Right ventricle myocardium superior (tissue), 1 donor: ENCODE measurements at regions not wholly inside any gene's neighbourhood (a gene's known extent, or its start where the extent isn't known, plus 50 kb on each side); places are given as distances from the start of the nearest gene placed in this dataset.

Experiments
- ATAC-seq: fragments of 200-7000 bp; cut with Tn5 transposase; one replicate; pipeline ENCODE4 v1.9.1; 2020; ENCODE audit warnings: mild to moderate bottlenecking; ENCODE audit not compliant: poor library complexity
- DNase-seq: peaks from one replicate; pipeline ENCODE4 v3.0.0-alpha.2; 2020
- intact Hi-C: fragments of 100-400 bp; cut with DNase I; formaldehyde crosslinking; loops from one replicate; pipeline ENCODE4 v1.11.2; 2022
- donor health status: DM: no; HTN: yes; CAD: no; lungs with severe emphysema.

GRCh38 chr3:72299823-72300222, 514.9 kb upstream of the PROK2 start:
- DNase-seq (no peak), ATAC-seq (no peak)
- intact Hi-C loops: no loop called here

- intact Hi-C loops: no loop called here
- DNase-seq (peak; percentile 47), ATAC-seq (no peak)
These were observed 514.4 kb upstream of the PROK2 start for GRCh38 chr3:72299321-72299802.

- ATAC-seq (peak; percentile 91), DNase-seq (no peak)
- intact Hi-C loops: no loop called here
These were observed 513.5 kb upstream of the PROK2 start for GRCh38 chr3:72298201-72299152.

- intact Hi-C loops: no loop called here
- ATAC-seq (no peak), DNase-seq (no peak)
These were observed 512.5 kb upstream of the PROK2 start for GRCh38 chr3:72297481-72297880.

GRCh38 chr3:72296477-72297111, 511.6 kb upstream of the PROK2 start:
- DNase-seq: no peak
- ATAC-seq: no peak
- intact Hi-C loops: no loop called here

- no peak for DNase-seq
- intact Hi-C loops: no loop called here
- no peak for ATAC-seq
These were observed 511.1 kb upstream of the PROK2 start for GRCh38 chr3:72295962-72296450.

- intact Hi-C loops: no loop called here
- DNase-seq (no peak), ATAC-seq (no peak)
These were observed 510.5 kb upstream of the PROK2 start for GRCh38 chr3:72295276-72295961.

GRCh38 chr3:72290859-72291638, 506.1 kb upstream of the PROK2 start:
- ATAC-seq: no peak
- intact Hi-C loops: no loop called here
- DNase-seq: no peak

- intact Hi-C loops: no loop called here
- ATAC-seq: no peak
- DNase-seq: no peak
These were observed 504.7 kb upstream of the PROK2 start for GRCh38 chr3:72289692-72290071.

GRCh38 chr3:72288955-72289691, 504.2 kb upstream of the PROK2 start:
- peak; percentile 57 for DNase-seq
- ATAC-seq: peak; percentile 58
- intact Hi-C loops: no loop called here

- DNase-seq: no peak
- intact Hi-C loops: no loop called here
- ATAC-seq: no peak
These were observed 503.0 kb upstream of the PROK2 start for GRCh38 chr3:72287956-72288355.

GRCh38 chr3:72285502-72285901, 500.6 kb upstream of the PROK2 start:
- DNase-seq: no peak
- intact Hi-C loops: no loop called here
- ATAC-seq: no peak

GRCh38 chr3:72284471-72284870, 499.5 kb upstream of the PROK2 start:
- intact Hi-C loops: no loop called here
- ATAC-seq: no peak

GRCh38 chr3:72282918-72283317, 498.0 kb upstream of the PROK2 start:
- intact Hi-C loops: no loop called here
- ATAC-seq (no peak), DNase-seq (no peak)

More at GRCh38 chr3:72284471-72284870, 499.5 kb upstream of the PROK2 start:
- DNase-seq: no peak

GRCh38 chr3:72281551-72281950, 496.6 kb upstream of the PROK2 start:
- DNase-seq (no peak), ATAC-seq (no peak)
- intact Hi-C loops: no loop called here

GRCh38 chr3:72280876-72281275, 495.9 kb upstream of the PROK2 start:
- ATAC-seq (no peak), DNase-seq (no peak)
- intact Hi-C loops: no loop called here

- DNase-seq (no peak), ATAC-seq (no peak)
- intact Hi-C loops: no loop called here
These were observed 494.7 kb upstream of the PROK2 start for GRCh38 chr3:72279631-72280041.

GRCh38 chr3:72279068-72279604, 494.2 kb upstream of the PROK2 start:
- intact Hi-C loops: no loop called here
- ATAC-seq: no peak
- no peak for DNase-seq
